ENCODE measurements at regions not wholly inside any gene's neighbourhood (a gene's known extent, or its start where the extent isn't known, plus 50 kb on each side); places are given as distances from the start of the nearest gene placed in this dataset.

DNA sequence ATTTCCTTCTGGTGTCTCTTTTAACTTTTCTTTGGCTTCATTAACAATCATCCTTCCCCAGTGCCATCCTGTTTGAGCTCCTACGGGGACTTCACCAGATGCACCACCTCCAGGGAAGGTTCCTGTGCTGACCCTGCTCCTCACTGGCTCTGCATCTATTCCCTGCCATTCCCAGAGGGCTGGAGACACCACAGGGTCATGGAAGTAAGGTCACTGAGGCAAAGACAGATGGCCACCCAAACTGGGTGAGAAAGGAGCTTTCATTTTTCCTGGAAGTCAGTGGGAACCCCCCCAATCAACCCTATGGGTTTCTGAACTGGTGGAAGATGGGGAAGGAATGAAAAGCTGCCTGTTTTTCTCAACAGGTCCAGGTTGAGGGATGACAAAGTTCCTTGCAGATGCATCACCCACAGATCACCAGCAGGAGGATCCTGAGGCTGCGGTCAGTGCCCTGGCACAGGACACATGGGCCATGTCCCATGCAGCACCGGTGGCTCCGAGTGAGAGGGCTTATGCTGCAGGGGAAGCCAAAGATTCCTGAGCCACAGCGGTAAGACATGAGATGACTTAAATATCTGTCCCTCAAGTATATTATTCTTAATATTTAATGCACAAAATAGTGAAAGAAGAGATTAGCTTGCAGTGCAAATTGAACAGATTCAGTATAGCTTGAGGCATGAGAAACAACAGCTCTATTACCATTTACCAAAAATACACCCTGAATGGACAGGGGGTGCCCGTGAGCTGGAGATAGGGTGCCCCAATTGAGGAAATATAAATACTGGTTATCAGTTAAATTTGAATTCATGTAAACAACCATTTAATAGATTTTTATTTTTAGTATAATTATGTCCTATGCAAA, 73.0 kb upstream of the VPREB1 start:
- no peaks in the 10 kb centered on the region; the same call in 1 of the 2 replicates for H3F3A ChIP-seq (ENCODE audit: insufficient read depth, low read length)
- no peaks in the 10 kb centered on the region for H4K20me1 ChIP-seq (ENCODE audit: insufficient read depth, low read length)
- H3K9ac ChIP-seq (ENCODE audit: low read length) = no peak overlapping the region
- no peaks in the 10 kb centered on the region for H3K36me3 ChIP-seq (ENCODE audit: insufficient read depth, low read length)
- no peaks in the 10 kb centered on the region for H3K79me2 ChIP-seq (ENCODE audit: insufficient read depth, low read length)
- H3K4me1 ChIP-seq (ENCODE audit: insufficient read depth, low read length, severe bottlenecking) = peaks cover 48% of the 10 kb centered on the region
- H3K9me2 ChIP-seq (ENCODE audit: low read depth, low read length) = no peaks in the 10 kb centered on the region
- peak overlapping the region; percentile 13 for H3K27ac ChIP-seq (ENCODE audit: low read depth, low read length, poor library complexity, severe bottlenecking)
- H3K4me3 ChIP-seq (ENCODE audit: low read depth, low read length, poor library complexity, severe bottlenecking) = no peak overlapping the region
- no peak overlapping the region for H3K4me2 ChIP-seq (ENCODE audit: low read length)
- H2AFZ ChIP-seq (ENCODE audit: low read length) = no peak overlapping the region
- TF ChIP-seq EZH2 (IDR thresholded peaks at IDR 0.05; ENCODE audit: borderline replicate concordance, low read length) = no peak
- TF ChIP-seq, protein P1, sequence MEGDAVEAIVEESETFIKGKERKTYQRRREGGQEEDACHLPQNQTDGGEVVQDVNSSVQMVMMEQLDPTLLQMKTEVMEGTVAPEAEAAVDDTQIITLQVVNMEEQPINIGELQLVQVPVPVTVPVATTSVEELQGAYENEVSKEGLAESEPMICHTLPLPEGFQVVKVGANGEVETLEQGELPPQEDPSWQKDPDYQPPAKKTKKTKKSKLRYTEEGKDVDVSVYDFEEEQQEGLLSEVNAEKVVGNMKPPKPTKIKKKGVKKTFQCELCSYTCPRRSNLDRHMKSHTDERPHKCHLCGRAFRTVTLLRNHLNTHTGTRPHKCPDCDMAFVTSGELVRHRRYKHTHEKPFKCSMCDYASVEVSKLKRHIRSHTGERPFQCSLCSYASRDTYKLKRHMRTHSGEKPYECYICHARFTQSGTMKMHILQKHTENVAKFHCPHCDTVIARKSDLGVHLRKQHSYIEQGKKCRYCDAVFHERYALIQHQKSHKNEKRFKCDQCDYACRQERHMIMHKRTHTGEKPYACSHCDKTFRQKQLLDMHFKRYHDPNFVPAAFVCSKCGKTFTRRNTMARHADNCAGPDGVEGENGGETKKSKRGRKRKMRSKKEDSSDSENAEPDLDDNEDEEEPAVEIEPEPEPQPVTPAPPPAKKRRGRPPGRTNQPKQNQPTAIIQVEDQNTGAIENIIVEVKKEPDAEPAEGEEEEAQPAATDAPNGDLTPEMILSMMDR (IDR thresholded peaks at IDR 0.05; ENCODE audit: low read length) = peak; percentile 49
- no peaks in the 10 kb centered on the region for H3K9me3 ChIP-seq (ENCODE audit: low read length)
- H3K27me3 ChIP-seq (ENCODE audit: insufficient read depth, low read length) = no peaks in the 10 kb centered on the region

DNA sequence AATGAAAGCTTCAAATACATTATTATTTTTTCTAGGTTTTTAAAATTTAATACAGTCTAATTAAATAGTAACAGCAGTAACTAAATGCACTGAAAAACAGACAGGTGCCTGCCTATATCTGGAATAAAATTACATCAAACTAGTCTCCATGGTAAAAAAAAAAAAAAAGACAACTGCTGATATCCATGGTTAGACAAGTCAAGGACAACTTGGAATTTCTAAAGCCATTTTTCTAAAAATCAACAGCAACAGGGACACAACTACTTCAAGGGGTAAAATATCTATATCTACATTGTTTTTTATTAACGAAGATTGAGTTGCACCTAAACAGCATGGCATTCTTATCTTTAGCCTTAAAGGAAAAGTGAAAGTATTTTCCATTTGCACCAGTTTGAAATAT, 74.7 kb upstream of the VPREB1 start:
- H3K9ac ChIP-seq (ENCODE audit: low read length) = no peak overlapping the region
- H3K9me3 ChIP-seq (ENCODE audit: low read length) = no peaks in the 10 kb centered on the region
- H4K20me1 ChIP-seq (ENCODE audit: insufficient read depth, low read length) = no peaks in the 10 kb centered on the region
- no peaks in the 10 kb centered on the region for H3K36me3 ChIP-seq (ENCODE audit: insufficient read depth, low read length)
- H3F3A ChIP-seq (ENCODE audit: insufficient read depth, low read length) = no peaks in the 10 kb centered on the region; the same call in 1 of the 2 replicates
- peaks cover 65% of the 10 kb centered on the region for H3K4me1 ChIP-seq (ENCODE audit: insufficient read depth, low read length, severe bottlenecking)
- H3K27ac ChIP-seq (ENCODE audit: low read depth, low read length, poor library complexity, severe bottlenecking) = peak overlapping the region; percentile 98
- H2AFZ ChIP-seq (ENCODE audit: low read length) = 0 out of 2 replicates have a peak overlapping the region, but pooled peaks have one; percentile 3
- H3K4me2 ChIP-seq (ENCODE audit: low read length) = peak overlapping the region; percentile 26
- H3K9me2 ChIP-seq (ENCODE audit: low read depth, low read length) = no peaks in the 10 kb centered on the region
- H3K4me3 ChIP-seq (ENCODE audit: low read depth, low read length, poor library complexity, severe bottlenecking) = no peak overlapping the region
- no peak for TF ChIP-seq EZH2 (IDR thresholded peaks at IDR 0.05; ENCODE audit: borderline replicate concordance, low read length)
- H3K27me3 ChIP-seq (ENCODE audit: insufficient read depth, low read length) = no peaks in the 10 kb centered on the region
- H3K79me2 ChIP-seq (ENCODE audit: insufficient read depth, low read length) = no peaks in the 10 kb centered on the region

DNA sequence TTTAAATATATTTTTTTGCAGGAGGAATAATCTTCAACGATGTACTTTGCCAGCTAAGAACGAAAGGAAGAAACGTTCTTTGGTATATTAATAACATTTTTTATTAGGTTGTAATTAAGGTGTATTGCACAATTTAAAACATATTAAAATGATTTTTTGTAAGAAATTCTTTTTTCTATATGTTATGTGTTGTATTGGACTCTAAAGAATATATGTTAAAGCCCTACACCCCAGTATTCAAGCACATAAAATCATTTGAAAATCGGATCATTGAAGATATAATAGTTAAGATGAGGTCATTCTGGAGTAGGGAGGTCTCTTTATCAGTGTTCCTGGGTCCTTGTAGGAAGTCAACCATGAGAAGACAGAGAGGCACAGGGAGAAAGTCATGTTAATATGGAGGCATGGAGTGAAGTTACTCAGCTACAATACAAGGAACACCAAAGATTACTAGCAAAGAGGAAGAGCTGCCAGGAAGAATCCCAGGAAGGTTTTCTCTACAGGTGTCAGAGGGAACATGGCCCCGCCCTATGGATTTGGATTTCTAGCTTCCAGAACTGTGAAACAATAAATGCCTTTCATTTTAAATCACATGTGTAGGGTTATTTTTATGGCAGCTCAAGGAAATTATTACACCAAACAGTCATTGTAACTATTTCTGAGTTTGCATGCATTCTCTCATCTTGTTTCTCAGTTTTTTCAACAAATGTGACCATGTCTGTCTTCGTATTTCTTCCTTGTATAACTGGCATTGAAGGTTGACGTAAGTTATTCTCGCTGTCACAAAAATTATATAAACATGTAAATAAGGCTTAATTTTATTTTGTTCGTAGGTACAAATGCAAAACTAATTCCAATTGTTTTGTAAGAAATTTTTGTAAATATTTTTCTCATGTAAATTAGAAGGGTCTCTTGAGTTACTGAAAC, 75.4 kb upstream of the VPREB1 start:
- H3K9ac ChIP-seq (ENCODE audit: low read length) = peak overlapping the region; percentile 68
- H3K9me2 ChIP-seq (ENCODE audit: low read depth, low read length) = no peaks in the 10 kb centered on the region
- H3K36me3 ChIP-seq (ENCODE audit: insufficient read depth, low read length) = no peaks in the 10 kb centered on the region
- peak overlapping the region; percentile 83 for H3K4me2 ChIP-seq (ENCODE audit: low read length)
- H3K4me1 ChIP-seq (ENCODE audit: insufficient read depth, low read length, severe bottlenecking) = peaks cover 72% of the 10 kb centered on the region
- no peaks in the 10 kb centered on the region; the same call in 1 of the 2 replicates for H3F3A ChIP-seq (ENCODE audit: insufficient read depth, low read length)
- no peaks in the 10 kb centered on the region for H3K79me2 ChIP-seq (ENCODE audit: insufficient read depth, low read length)
- no peaks in the 10 kb centered on the region for H3K9me3 ChIP-seq (ENCODE audit: low read length)
- TF ChIP-seq, protein P1 (IDR thresholded peaks at IDR 0.05; ENCODE audit: low read length) = no peak
- TF ChIP-seq EZH2 (IDR thresholded peaks at IDR 0.05; ENCODE audit: borderline replicate concordance, low read length) = no peak
- no peaks in the 10 kb centered on the region for H3K27me3 ChIP-seq (ENCODE audit: insufficient read depth, low read length)
- peak overlapping the region; percentile 98 for H3K27ac ChIP-seq (ENCODE audit: low read depth, low read length, poor library complexity, severe bottlenecking)
- H4K20me1 ChIP-seq (ENCODE audit: insufficient read depth, low read length) = no peaks in the 10 kb centered on the region
- H3K4me3 ChIP-seq (ENCODE audit: low read depth, low read length, poor library complexity, severe bottlenecking) = peak overlapping the region; percentile 55
- no peak overlapping the region for H2AFZ ChIP-seq (ENCODE audit: low read length)

Measured in OCI-LY1 (cell line).